ENCODE measurements at regions not wholly inside any gene's neighbourhood (a gene's known extent, or its start where the extent isn't known, plus 50 kb on each side); places are given as distances from the start of the nearest gene placed in this dataset.

DNA sequence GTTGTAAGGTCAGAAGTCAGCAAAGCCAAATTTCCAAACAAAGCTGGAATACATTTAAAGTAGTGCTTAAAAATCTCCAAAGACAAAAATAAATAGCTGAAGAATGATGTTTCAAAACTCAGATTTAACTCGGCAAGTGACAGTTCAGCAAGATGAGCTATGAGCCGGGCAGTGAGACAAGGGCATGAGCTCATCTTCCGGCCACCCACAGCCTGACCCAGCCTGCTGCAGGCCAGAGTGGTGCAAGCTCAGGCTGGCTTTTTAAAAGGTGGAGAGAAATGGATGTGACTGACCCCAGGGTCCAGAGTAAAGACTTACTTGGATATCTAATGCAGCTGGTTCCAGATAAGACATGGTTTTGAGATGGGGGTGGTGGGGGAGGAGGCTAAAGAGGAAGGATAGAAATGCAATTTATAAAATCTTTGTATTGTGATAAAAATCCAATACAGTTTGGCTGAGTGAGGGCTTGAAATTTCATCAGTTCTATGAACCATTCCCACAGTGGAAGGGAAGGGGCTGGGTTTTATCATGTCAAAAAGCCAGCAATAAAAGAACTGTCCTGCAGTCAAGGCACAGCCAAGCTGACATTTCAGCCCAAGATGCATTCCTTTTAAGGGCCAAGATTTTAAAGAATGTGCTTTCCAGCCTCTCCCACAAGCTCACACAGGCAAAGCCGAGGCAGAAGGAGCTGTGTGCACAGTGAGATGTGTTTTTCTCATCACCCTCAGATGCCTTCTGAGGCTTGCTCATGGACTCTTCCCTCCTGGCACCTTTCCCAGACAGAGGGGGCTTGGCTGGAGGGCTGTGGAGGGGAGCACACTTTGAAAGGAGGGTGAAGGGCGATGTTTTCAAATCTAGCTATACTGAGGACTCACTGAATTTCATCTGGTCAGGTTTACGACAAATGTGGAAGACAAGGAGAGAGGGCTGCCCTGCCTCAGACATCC, 97.9 kb upstream of the KLHL29 start:
- no peak overlapping the region for H3K4me3 ChIP-seq (ENCODE audit: low read depth, low read length)
- TF ChIP-seq, protein P1, sequence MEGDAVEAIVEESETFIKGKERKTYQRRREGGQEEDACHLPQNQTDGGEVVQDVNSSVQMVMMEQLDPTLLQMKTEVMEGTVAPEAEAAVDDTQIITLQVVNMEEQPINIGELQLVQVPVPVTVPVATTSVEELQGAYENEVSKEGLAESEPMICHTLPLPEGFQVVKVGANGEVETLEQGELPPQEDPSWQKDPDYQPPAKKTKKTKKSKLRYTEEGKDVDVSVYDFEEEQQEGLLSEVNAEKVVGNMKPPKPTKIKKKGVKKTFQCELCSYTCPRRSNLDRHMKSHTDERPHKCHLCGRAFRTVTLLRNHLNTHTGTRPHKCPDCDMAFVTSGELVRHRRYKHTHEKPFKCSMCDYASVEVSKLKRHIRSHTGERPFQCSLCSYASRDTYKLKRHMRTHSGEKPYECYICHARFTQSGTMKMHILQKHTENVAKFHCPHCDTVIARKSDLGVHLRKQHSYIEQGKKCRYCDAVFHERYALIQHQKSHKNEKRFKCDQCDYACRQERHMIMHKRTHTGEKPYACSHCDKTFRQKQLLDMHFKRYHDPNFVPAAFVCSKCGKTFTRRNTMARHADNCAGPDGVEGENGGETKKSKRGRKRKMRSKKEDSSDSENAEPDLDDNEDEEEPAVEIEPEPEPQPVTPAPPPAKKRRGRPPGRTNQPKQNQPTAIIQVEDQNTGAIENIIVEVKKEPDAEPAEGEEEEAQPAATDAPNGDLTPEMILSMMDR (IDR thresholded peaks at IDR 0.05; ENCODE audit: low read depth, low read length): no peak

DNA sequence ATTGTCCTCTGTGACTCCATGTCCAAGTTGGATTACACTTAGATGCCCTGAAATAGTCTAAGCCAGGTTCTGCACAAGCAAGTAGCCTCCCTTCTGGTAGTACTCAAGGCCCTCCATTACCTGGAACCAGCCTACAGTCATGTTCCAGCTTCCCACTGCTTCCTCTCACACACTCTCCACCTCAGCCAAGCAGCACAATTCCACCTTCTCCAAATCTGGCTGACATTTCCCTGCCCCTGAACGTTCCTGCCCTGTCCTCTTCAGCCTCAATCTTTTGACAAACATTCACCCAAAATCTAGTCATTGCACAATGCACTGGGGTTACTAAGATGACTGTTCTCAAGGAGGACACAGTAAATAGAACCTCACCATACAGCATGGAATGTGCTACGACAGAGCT, 95.3 kb upstream of the KLHL29 start:
- TF ChIP-seq, protein P1 (IDR thresholded peaks at IDR 0.05; ENCODE audit: low read depth, low read length): no peak
- no peak overlapping the region for H3K4me3 ChIP-seq (ENCODE audit: low read depth, low read length)

DNA sequence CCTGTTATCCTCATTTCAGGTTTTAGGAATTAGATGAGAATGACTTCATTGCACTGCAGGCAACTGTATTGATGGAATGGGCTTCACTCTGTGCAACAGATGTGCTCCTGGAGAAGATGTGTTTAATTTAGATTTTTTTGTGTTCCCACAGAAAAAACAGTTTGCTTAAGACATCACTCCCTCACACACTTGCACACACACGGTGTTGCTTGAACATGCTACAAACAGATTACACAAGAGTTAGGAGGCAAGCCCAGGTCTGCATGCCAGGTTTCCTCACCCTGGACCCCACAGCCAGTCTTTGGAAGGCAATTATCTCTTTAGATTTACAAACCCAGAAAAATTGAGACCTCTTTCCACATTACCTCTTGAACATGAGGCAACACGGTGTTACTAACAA, 93.7 kb upstream of the KLHL29 start:
- TF ChIP-seq, protein P1 (IDR thresholded peaks at IDR 0.05; ENCODE audit: low read depth, low read length): no peak
- H3K4me3 ChIP-seq (ENCODE audit: low read depth, low read length): no peak overlapping the region

DNA sequence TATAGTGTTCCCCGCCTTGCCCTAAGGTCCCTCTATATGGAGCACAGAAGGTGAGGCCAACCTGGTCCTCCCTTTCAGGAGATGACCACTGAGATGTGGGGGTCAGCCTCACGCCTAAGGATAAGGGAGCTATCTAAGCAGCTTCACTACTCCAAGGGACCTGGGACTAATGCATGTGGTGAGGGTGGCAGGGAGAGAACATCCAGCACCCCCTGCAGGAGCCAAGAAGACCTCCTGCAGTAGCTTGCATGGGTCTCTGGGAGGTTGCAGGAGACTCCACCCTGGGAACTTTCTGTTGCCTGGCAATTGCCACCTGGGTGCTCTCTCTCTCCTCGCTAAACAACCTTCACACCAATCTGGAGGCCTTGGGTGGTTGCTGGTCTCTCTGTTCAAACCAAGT, 93.0 kb upstream of the KLHL29 start:
- TF ChIP-seq, protein P1 (IDR thresholded peaks at IDR 0.05; ENCODE audit: low read depth, low read length): no peak
- H3K4me3 ChIP-seq (ENCODE audit: low read depth, low read length): no peak overlapping the region

DNA sequence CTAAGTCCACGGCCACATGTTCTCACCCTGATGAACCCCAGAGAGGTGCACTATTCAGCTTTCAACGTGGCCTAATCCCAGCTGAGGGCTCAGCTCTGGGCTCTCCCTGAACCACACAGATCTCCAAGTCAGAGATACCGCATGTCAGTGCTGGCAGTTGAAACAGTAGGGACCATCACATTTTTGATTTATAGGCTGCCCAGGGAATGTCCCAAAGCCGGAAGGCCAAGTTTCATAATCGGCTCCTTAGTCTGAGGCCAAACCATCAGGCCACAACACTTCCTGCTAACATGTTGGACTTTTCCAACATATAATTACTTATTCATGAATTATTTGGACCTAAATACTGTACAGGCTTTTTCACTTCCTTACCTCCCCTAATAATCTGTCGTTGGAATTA, 91.9 kb upstream of the KLHL29 start:
- H3K4me3 ChIP-seq (ENCODE audit: low read depth, low read length): no peak overlapping the region
- TF ChIP-seq, protein P1 (IDR thresholded peaks at IDR 0.05; ENCODE audit: low read depth, low read length): no peak

DNA sequence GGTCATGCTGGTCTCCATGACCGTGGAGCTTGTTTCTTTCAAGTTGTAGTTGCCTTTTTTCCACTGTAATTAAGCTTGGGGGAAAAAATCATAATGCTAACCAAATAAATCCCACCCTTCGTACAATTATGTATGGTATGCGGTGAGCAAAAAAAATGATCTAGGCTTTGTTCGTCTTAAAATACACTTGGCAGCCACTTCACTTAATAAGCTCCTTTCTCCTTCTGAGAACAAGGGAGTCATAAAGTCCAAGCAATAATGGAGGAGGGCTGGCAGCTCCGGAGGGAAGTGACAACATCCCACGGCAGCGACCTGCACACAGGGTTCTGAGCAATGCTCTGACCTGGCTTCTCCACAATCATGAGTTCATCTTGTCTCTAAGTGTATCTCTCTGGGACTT, 91.2 kb upstream of the KLHL29 start:
- no peak overlapping the region for H3K4me3 ChIP-seq (ENCODE audit: low read depth, low read length)
- TF ChIP-seq, protein P1 (IDR thresholded peaks at IDR 0.05; ENCODE audit: low read depth, low read length): no peak

DNA sequence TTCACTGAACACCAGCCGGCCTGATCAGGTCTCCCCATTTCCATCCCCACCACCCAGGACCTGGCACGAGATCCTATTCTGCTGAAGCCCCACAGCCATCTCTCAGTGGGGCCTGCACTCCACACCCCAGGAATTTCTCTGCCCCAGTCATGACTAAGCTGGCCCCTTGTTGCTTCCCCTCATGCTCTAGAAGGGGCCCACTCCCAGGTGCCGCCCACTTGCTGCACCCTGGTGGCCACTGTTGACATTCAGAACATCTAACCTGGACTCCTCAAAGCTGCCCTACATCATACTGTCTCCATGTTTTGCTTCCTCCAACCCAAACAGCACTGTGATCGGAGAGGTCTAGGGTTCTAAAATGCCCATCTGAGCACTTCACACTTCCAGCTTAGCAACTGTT, 90.7 kb upstream of the KLHL29 start:
- TF ChIP-seq, protein P1 (IDR thresholded peaks at IDR 0.05; ENCODE audit: low read depth, low read length): no peak
- no peak overlapping the region for H3K4me3 ChIP-seq (ENCODE audit: low read depth, low read length)
